ENCODE measurements at regions not wholly inside any gene's neighbourhood (a gene's known extent, or its start where the extent isn't known, plus 50 kb on each side); places are given as distances from the start of the nearest gene placed in this dataset.
"Not testable (repeated sequence)": the region's sequence is repeated elsewhere in the genome, so short reads cannot be mapped to it uniquely, and the experiment has no call there.

DNA sequence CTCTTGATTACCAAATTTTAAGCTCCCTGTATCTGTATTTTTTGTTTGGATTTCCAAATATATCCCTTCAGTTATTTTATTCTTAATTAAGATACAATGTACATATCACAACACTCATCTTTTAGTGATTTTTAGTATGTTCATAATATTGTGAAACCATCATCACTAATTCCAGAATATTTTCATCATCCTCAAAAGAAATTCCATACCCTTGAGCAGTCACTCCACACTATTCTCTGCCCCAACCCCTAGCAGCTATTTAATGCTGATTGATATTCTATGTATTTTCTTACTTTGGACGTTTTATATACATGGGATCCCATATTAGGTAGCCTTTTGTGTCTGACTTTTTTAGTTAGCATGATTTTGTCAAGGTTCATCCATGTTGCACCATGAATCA is 127.4 kb upstream of the SLC8A1 start:
- no peak for DNase-seq (ENCODE audit: low read depth)

DNA sequence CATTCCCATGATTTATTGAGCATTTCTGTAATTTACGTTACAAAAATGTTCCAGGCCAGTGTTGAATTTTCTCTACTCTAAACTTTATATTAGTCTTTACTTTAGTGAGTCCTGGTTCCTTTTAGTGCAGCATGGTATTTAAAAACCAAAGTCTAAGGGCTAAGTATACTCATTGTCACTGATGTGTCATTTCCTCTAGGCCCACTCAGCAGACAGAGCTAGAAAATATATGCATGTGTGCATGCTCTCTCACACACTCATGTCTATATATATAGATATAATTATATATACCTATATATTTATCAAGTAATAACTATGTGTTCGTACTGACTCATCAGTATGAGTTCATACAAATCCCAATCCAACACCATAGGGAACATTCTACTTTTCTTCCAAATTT is 132.5 kb upstream of the SLC8A1 start:
- no peak for DNase-seq (ENCODE audit: low read depth)

DNA sequence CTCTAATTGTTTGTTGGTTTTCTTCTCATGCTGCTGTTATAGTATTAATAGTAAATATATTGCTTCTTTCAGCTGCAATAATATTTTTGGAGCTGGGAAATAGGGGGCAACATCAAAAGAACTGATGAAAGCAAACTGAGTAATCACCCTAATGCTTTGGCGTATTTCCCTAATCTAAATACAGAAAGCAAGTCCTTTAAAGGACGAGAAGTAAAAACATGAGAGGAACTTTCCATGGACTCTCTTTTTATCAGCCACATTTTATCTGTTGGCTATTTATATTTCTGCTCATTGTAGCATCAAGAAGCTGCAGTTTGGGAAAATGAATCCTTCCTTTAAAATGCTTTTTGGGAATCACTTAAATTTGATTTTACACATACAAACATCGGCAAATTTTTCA is 139.9 kb upstream of the SLC8A1 start:
- DNase-seq (ENCODE audit: low read depth), result no peak

DNA sequence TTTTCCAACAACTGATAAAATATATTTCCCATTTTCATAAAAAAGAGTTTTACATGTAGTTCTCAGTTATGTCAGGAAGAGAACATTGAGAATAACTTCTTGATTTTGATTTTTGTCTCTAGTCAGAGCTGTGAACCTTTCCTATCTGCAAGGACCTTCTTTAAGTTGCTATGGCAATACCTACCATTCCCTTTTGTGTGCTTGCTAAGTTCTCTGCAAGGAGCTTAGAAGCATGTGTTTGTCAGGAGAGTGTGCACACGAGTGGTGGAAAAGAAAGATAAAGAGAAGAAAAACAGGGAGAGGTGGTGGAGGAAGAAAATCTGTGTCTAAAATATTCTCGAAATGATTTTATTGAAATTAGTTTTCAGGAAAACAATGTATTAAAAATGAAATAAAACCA is 140.3 kb upstream of the SLC8A1 start:
- DNase-seq (ENCODE audit: low read depth), result no peak

DNA sequence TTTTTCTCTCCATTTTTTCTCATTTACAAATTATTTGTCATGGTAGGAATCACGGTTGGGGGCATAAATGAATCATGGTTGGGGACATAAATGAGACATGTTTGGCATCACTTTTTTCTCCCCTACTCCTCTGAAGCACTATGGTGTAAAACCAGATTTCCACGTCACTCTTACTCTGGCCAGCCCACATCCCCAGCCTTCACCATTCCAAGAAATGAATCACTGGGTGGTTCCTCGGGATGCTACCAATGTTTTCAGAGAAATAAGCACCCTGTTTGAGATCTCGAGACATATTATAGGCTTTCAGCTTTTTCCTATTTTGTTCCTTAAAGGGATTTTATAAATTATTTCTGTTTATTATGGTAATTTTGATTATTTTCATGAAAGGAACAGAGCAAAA is 155.0 kb upstream of the SLC8A1 start:
- no peak for DNase-seq (ENCODE audit: low read depth)

DNA sequence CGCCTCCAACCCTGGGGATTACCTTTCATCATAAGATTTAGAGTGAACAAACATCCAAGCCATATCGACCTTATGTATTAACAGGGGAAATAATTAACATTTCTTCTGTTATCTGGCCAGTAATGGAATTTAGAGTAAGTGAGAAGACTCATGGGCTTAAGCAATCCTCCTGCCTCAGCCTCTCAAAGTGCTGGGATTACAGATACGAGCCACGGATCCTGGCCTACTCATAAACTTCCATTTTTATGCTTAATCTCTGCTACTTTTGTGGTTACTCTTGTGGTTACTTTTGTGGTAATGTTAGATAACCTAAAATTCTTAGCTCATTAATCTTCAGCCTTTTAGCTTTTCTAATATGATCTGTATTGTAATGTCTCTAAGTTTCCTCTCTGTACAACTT is 159.3 kb upstream of the SLC8A1 start:
- DNase-seq (ENCODE audit: low read depth), result no peak

DNA sequence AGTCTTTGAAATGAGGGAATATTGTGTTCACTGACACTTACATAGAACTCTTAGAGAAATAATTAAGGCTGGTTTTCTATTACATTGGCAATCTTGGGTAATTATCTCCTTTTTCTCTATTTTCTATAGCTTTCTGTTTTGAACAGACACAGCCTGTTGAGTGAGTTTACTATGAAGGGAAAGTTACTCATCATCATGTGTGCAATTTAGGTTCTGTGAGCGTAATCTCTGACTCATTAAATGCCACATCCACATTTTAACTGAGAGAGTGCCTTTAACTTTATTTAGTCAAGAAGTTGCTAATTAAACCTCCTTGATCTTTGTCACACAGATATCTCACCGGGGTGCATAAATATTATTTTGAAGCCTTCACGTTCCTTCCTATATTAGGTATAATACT is 174.0 kb upstream of the SLC8A1 start:
- DNase-seq (ENCODE audit: low read depth), result no peak

DNA sequence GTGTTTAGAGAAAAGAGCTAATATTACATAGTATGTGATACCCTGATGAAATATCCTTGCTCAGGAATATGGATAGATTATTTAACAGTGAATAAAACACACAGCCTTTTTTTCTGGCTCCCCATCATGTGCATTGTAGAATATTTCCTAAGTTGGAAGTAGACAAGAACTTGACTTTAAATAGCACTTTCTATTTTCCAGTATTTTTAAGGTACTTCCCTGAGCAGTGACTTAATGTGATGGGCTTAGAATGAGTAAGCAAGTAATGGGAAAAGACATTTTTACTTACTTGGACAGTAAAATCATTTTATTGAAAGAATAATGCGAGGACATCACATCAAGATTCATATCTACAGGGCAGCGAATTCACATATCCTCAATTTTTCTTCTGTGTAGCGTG is 176.7 kb upstream of the SLC8A1 start:
- DNase-seq (ENCODE audit: low read depth), result no peak

DNA sequence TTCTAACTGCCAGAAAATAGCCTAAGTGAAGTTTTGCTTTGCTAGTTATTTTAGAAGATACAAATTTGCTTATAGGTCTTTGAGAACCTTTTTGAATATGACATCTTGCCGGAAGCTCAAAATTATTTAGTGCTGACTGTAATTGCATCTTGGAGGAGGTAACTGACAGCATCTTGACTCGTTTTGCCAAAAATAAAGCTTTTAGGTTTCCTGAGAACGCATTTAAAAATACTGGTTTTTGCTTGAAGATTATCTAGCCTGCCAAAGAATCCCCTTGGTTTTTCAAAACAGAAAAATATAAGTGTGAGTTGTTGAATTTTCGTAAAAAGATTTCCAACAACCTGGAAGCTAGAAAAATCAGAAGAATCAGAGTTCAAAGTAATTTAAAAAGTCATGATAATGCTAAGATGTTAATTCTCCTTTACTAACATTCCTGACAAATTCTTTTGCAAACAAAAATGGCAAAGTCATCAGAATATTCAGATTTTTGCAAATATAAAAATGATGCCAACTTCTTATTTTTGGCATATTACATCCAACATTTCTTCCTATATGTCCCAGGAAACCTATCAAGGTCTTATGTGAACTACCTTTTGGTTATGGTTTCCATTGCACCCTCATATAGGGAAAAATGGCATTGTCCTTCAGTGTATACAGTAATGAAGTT is 178.0 kb upstream of the SLC8A1 start:
- no peak for DNase-seq (ENCODE audit: low read depth)

DNA sequence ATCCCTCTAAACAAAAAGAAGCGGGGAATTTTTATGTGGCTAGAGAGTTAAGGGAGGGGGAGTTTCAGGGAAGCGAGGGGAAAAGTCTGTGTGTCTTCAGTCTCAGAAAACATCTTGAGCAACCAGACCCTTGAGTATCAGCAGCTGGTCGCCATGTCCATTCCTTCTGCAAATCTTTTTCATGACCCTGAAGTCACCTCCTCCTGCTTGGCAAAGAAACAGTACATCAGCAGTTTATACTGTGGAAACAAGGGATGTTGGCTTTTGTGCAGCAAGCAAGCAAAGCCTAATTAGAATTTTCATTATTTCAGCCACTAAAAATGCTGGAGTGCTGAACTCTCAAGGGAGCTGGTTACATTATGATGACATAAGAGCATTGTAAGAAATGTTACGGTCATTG is 187.4 kb upstream of the SLC8A1 start:
- DNase-seq (ENCODE audit: low read depth), result no peak

DNA sequence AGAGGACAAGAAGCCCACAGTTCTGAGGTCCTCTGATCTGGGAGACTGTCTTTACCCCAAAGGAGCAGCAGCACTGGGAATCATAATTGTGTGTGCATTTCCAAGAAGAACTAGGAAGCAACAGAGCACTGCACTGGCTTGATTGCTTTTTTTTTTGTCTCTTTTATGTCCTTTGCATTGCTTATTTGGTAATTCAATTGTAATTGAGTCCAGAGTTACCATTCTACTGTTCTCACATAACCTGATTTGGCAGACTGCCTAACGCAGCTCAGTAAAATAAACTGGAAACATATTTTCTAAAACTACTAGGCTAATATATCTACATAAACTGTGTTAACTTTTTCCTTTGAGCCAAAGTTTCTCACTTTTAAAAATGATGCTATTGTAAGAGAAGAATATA is 190.3 kb upstream of the SLC8A1 start:
- no peak for DNase-seq (ENCODE audit: low read depth)

DNA sequence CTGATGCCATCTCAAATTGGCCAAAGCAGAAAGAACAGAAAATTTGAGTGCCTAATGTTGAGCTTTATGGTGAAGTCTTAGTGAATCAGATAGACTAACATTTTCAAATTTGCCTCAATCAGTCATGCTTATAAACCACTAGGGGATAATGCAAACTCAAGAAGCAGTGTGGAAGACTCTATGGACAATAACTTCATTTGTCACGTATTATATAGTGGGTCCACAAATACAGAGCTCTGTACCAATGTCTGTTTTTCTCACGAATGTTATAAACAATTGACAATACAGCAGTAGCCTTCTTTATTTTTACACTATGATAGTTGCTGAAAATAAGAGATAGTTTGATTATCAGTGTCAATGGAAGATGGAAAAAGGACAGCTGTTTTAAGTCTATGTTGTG is 190.8 kb upstream of the SLC8A1 start:
- DNase-seq (ENCODE audit: low read depth), result no peak

DNA sequence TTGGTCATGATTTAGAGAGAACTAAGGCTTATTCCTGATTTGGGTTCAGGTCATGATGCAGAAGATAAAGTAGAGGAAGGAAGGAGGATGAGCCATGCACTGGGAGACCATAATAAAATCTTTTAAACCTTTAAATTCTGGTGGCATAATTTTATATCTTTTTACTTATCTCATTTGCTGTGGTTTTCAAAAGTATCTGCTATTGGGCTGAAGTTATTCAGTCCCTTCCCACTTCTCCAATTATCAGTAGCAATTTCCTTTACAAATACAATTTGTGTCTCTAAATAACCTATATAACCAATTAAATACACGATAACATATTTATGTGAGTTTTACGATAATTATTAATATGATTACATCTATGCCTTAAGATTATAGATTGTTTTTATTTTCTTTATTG is 194.8 kb upstream of the SLC8A1 start:
- no peak for DNase-seq (ENCODE audit: low read depth)

DNA sequence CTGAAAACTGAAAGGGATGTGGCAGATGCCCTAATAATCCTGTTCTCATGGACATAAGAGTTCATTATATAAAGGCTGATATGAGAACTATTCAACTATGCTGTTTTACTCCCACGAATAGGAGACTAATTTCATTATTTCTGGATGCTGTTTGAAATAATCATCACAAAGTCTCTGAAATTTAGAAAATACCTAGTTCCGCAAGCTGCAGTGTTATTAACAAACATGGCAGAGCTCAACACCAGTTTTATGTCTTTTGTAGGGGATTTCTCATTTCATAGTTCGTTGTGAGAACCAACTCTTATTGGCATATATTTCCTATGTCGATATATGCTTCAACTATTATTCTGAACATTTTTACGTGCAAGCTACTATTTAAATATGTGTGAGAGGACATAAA is 200.3 kb upstream of the SLC8A1 start:
- DNase-seq (ENCODE audit: low read depth), result no peak

DNA sequence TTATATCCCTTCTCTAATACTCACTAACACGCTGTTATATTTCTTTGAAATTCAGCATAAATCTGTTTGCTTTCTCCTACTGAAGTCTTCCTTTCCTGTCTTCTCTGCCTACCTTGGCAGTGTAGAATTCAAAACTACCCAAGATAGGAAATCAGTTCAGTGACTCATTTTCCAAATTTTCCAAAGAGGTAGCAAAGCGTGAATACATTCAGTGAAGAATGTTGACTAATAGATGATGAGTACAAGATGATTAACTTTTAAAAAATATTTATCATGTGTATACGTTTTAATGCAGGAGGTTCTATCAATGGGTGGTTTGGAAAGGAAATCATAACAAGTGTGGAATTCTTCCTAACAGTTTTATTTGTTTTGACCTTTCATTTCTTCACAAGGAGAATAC is 201.9 kb upstream of the SLC8A1 start:
- DNase-seq (ENCODE audit: low read depth), result no peak

DNA sequence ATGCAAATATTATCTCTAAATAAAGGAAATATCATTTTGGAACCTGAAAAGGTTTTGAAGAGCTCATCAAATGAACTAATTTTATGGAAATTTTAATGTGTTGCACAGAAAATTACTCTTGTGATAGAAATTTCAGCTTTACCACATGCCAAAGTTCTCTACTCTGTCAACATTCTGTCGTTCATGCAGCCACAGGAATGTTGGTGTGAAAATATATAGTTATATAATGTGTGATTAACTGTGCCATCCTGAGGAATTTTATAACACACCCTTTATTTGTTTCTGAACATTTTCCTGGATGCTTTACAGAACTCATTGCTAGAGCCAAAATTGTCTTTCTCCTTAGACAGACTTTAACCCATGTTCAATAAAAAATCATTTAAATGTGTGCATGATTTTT is 202.5 kb upstream of the SLC8A1 start:
- DNase-seq (ENCODE audit: low read depth), result no peak

DNA sequence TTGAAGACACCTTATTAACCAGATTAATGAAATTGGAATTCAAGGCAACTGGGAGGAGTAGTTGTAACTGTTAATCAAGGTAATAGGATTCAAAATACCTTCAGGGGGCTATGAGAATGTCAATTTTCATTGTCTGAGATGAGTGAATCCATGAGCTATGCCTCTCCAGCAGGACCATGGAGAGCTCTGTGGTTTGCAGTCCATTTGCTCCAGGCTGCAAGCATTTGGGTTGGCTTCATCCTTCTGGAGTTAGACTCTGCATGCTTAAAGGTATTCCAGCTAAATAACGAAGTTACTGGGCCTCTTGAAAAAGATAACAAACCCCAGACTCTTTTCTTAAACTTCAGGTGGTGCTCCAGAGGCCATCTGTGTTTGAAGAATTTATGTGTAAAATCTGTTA is 207.1 kb upstream of the SLC8A1 start:
- no peak for DNase-seq (ENCODE audit: low read depth)

DNA sequence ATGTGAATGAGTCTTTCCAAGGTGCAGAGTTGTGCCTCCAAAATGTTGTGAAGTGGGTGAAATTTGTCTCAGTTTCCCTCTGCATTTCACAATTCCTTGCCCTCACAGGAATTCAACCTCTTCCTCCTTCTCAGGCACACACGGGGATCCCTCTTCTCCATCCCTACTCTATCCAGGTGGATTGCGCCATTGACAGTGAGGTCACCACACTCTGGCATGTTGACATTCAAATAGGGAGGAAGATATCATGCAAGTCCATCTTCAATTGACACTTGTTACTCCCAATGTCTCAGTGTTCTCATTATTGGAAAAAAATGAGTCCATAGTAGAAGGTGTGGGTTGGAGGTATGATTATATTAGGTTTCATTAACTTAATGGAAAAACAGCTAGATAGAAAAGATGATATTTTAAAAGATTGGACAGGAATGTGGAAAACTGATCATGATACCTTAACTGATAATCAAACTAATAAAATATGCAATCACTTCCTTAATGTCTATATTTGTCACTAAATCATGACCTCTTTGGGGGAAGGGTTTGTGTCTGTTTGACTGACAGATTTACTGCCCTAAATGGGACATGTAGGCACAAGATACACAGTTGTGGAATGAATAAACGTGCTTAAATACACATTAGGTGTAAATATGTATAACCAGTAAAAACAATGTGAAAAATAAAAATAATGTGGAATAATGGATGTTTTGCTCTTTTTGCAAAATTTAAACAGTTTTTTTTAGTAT is 213.8 kb upstream of the SLC8A1 start:
- DNase-seq (ENCODE audit: low read depth), result no peak

DNA sequence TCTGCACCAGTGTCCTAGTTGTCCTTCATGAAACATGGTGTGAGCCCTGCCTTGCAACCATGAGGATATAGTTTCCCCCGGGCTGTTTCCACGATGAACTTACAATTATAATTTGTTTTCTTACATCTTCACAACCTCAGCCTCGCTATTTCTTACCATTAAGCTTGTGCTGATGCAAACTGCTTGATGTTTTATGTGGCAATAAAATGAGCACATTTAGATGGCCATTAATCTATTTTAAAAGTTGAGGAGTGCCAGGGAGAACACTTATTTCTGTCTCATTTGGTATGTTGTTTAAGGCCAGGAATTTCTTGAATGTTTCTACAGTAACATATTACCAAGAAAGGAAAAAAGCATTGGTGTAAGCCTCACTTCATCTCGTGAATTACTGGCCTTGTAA is 214.5 kb upstream of the SLC8A1 start:
- no peak for DNase-seq (ENCODE audit: low read depth)

DNA sequence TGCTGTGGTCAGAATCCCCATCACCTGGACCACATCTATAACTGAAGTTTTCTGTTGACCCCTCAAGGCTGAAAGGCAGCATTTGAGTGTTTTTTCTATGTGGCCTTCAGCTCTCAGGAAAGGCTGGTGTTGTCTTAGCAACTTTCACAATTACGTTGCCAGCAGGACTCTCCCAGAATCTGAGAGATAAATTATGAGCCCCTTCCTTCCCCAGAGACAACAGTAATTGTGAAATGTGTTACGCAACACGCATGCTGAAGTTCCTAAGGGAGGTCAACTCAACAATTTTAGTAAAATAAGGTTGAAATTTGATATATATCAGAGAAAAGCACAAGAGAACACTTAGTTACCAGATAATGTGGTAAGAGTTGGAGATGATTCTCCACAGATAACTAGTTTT is 216.5 kb upstream of the SLC8A1 start:
- DNase-seq (ENCODE audit: low read depth), result no peak

DNA sequence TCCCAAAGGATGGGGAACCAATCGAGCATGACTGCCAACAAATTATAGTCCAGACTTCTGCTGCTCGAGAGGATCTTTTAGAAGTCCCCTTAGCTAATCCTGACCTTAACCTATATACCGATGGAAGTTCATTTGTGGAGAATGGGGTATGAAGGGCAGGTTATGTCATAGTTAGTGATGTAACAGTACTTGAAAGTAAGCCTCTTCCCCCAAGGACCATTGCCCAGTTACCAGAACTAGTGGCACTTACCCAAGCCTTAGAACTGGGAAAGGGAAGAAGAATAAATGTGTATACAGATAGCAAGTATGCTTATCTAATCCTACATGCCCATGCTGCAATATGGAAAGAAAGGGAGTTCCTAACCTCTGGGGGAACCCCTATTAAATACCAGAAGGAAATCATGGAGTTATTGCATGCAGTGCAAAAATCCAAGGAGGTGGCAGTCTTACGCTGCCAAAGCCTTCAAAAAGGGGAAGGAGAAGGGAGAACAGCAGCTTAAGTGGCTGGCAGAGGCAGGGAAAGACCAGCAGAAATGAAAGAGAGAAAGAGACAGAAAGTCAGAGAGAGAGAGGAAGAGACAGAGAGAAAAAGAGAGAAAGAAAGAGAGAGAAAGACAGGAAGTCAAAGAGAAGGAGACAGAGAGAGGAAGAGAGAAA is 224.4 kb upstream of the SLC8A1 start:
- DNase-seq (ENCODE audit: low read depth), result not testable (repeated sequence)

DNA sequence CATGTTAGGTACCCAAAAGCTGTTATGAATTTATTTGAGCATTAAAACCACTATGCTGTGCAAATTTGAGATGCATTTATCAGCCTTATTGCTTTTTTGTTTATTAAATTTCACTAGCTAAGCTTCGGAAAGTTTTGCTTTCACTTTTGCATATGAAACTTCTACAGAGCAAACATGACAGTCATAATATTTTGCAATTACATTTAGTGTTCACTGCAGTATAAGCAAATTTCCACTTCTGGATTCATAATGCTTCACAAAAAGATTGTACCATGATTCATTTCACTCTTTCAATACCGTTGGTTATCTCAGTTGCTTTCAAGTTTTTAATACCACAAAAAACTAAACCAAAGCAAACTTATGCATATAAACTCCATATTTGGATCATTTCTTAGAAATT is 228.7 kb upstream of the SLC8A1 start:
- no peak for DNase-seq (ENCODE audit: low read depth)

DNA sequence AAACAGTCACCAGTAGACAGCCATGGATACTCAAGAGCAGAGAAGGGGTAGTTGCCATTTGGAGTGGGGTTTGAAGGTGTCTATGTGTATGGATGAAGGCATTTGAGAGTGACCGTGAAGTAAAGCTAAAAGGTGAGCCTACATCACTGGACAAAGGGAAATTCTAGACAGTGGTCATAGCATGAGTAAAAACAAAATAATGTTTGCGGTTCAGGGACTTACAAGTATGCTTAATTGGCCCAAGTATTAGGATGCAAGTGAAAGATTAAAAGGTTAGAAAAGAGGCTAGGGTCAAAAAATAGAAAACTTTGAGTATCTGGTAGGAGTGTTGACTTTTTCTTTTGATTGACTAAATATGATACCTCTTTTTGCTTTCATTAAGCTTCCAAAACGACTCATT is 238.1 kb upstream of the SLC8A1 start:
- DNase-seq (ENCODE audit: low read depth), result no peak

DNA sequence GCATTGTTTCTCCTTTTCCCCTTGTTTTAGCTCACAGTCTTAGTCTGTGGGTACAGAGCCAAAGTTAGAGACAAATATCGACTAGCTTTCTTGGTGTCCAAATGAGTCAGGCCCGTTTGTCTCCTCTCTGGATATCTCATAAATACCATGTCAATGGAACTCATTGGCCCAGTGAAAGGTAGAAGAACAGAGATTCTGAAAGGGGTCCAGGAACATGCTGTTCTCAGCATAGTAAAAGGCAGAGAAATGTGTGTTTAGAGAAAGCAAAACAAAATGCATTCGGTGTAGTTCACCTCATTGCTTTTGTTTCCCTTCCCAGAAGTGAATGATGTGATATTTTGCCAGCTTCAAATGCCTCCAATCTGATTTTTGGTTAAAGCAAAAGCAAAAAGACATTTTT is 238.6 kb upstream of the SLC8A1 start:
- no peak for DNase-seq (ENCODE audit: low read depth)
